ENCODE measurements at regions not wholly inside any gene's neighbourhood (a gene's known extent, or its start where the extent isn't known, plus 50 kb on each side); places are given as distances from the start of the nearest gene placed in this dataset.

- no peak for DNase-seq
Observed at GRCh38 chr5:74421377-74421776, 219.2 kb downstream of the ENC1 start.

- DNase-seq, result no peak
Observed at GRCh38 chr5:74420947-74421346, 219.6 kb downstream of the ENC1 start.

DNA sequence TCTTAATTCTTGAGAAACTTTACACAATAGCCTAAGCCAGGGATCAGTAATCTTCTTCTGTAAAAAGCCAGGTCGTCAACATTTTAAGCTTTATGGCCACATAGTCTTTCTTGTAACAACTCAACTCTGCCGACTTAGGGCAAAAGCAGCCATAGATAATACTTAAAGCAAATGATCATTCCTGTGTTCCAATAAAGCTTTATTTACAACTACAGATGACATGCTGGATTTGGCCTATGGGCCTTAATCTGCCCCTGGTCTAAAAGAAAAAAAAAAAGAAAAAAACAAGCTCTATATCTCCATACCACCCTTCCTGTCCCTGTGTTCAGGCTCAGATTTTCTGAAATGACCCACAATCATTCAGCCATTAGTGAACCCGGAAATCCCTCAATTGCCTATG is 220.3 kb downstream of the ENC1 start:
- DNase-seq, result no peak

GRCh38 chr5:74419468-74419867 is 221.1 kb downstream of the ENC1 start:
- DNase-seq, result no peak

GRCh38 chr5:74418709-74419108 is 221.8 kb downstream of the ENC1 start:
- DNase-seq, result no peak

- DNase-seq, result no peak
Observed at GRCh38 chr5:74418261-74418660, 222.3 kb downstream of the ENC1 start.

- peak; percentile 83 for DNase-seq
Observed at GRCh38 chr5:74415695-74416102, 224.8 kb downstream of the ENC1 start.

GRCh38 chr5:74414228-74414627 is 226.3 kb downstream of the ENC1 start:
- peak; percentile 46 for DNase-seq

DNA sequence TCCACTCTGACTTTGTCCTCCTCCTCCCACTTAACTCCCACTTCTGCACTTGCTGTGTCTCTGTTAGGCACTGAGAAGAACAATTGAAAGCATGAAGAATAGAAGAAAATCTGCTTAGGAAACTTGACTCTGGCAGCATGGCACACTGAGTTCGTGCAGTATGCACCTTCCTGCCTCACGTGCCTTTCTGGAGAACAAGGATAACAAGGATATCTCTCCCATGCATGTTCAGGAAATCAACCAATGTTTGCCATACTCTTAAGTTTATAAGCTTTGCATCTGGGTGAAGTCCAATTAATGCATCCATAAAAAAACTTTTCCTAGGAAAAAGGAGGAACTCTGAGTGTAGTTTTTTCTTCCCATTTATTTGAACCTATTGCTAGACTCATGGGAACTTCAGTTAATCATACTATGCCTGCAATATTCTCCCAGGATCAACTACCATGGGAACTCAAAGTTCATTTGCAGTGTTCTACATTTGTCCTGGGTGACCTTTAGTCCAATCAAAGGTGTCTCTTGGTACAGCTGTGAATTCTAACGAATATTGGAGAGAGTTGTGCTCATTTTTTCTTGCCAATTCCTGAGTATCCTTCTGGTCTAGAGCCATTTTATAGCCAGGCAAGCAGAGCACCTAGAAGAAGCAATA is 227.0 kb downstream of the ENC1 start:
- no peak for DNase-seq

DNA sequence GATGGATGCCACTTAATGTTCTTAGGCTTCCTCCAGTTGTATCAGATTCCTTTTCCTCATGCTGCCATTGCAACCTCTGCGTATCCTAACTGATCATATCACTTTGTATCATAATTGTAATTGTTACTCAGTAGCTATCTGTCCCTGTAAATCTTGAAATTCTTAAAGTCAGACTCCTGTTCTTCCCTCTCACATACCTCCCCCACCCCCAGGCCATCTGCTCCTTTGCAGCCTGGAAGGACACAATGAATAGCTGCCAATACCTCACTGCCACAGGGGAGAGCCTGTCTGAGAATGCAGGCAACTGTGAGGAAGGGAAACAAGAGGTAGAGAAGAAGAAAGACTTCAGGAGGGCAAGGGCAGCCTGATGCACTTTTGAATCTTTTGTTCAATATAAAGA is 228.5 kb downstream of the ENC1 start:
- DNase-seq, result peak; percentile 94

DNA sequence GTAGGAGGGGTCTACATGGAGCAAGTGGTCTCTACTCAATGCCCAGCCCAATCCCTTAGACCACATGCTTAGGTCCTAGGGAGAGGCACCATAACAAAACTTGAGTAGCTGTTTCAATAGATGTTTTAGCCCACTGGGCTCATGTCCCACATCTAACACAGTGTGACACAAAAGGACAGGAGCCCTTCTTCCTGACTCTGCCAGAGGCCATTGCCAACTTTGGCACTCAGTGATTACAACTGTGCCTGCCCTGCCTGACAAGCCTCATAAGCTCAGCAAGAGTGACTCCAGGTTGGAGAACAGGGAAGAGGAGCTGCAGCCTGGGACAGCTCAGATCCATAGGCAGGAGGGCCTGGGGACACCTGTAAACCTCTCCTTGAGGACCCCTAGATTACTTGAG is 230.8 kb downstream of the ENC1 start:
- peak; percentile 61 for DNase-seq

DNA sequence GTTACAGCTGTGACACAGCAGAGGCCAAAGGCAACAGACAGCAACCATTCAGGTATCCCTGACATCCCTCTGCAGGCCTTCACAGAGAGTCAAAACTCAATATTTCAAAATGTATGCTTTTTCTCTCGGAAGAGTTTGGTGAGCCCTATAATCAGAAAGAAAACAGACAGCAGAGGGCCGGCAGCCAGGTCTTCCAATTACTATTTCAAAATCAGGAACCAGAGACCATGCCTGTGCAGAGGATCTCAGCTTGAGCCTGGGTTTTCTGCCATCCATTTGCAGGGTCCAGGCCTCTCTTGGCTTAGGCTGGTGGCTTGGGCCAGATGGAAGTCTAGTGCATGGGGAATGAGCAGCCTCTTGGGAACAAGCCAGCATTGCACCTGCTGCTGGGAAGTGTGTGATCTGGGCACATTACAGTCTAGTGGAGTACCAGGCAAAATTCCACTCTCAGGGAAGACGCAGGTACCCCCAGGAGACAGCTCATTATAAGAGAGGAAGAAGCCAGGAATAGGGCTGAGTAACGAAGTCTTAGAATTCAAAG is 231.3 kb downstream of the ENC1 start:
- peak; percentile 88 for DNase-seq

DNA sequence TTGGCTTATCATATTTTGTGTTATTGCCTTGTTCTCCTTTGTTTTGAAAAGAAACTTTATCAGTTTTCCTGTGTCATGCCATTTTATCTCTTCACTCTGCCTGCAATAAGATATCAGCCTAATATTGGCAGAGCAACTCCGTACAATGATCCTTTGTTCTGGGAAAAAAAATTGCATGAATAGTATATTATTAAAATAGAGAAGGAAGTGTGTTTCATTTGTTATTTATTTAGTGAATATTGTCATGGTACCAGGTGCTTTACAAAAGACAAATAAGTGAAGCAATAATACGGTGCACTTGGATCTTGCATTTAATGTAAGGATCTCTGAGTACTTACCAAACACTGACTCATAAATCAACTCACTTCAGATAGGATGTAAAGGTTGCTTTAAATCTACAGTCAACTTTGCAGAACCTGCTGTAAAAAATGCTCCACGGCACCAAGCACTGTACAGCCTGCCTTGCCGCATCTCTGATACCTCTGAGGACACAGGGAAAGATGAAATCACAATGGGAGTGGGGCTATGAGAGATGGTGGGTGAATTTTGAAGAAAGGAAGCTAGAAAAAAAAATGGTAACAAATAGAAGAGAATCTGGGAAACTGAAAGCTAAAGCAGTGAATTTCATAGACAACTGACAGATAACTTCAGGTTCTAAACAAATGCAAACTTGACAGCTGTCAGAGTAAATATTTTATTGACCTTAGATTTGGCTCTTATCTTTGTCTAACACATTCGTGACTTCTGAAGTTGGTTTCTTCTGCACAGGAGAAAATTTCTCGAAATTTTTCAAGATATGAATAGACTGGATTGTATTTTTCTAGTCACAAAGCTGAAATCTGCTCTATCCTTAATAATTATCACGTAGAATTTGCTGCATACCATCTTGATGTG is 232.1 kb downstream of the ENC1 start:
- peak; percentile 81 for DNase-seq

DNA sequence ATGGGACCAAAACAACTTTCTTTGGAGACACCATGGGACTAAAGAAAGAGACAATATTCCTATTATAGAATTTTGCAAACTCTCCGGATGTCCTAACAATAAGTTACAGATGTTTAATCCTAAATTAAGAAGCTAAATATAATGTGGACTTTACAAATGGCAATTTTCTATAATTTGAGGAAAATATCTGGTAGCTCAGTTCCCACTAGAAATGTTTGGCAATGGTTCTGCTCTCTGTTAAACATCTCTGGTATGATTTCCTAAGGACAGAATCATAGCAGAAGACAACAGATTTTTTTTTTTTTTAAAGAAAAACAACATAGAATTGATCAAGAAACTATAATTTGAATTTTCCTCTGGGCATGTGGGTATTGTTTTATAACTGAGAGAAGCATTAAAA is 232.8 kb downstream of the ENC1 start:
- no peak for DNase-seq

DNA sequence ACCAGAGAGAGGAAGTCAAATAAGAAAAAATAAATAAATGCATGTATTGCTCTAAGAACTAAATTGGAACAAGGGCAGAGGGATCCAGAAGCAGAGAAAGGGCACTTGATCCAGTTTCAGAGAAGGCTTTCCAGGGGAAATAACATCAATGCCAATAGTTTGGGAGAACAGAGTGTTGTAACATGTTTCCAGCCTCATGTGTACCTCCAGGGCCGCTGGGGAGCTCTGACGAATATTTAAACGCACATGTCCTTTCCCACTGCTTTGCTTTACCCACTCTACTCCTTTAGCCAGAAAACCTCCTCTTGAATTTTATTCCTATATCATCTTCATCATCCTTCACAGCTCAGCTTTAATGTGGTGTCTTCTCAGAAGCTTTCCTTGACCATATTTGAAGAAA is 233.7 kb downstream of the ENC1 start:
- no peak for DNase-seq

DNA sequence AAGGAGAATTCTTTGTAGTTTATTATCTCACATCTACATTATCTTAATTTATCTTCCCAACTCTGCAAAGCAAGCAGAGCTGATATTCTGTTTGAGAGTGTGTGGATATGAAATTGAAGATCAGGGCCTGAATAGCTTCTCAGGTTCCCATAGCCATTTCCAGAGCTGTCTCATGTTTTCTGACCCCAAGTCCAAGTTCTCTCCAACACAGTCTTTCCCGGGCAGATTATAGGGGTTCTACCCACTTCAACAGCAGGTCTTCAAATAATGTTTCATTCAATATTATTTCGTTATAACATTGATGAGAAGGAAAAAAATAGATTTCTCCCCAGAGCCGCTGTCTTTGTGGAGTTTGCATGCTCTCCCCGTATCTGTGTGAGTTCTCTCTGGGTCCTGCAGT is 234.9 kb downstream of the ENC1 start:
- DNase-seq, result no peak

- DNase-seq, result peak; percentile 44
Observed at GRCh38 chr5:74404574-74405508, 235.7 kb downstream of the ENC1 start.

DNA sequence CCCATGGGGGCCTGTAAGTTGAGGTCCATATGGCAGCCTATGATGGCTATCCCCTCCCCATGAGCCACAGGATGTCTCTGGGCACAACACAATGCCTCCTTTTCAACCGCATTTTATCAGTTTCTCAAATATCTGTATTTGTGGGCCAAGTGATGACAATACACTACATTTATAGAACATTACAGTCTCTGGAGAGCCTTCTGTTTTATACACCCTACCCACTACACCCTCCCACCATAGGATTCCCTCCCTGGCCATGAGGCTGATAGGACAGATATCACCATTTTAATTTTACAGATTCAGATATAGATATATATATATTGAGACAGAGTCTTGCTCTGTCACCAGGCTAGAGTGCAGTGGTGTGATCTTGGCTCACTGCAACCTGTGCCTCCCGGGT is 236.8 kb downstream of the ENC1 start:
- no peak for DNase-seq

DNA sequence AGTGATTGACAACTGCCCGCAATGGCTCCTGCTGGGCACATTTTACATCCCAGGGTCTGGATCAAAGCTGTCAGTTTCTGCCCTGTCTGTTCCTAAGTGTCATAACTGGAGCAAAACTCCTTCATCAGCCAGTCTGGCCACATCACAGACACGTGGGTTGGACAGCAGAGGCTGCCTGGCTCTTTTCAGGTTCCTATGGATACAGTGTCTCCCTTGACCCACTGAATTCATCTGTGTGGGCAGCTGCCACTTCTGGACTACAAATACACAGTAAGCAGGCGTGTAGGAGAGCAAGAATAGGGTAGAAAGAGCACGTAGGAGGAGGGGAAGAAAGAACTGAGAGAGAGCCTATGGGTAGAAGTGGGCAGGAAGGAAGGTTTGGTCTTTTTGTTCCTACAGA is 238.0 kb downstream of the ENC1 start:
- DNase-seq, result peak; percentile 59

- DNase-seq, result no peak
Observed at GRCh38 chr5:74401946-74402320, 238.6 kb downstream of the ENC1 start.

DNA sequence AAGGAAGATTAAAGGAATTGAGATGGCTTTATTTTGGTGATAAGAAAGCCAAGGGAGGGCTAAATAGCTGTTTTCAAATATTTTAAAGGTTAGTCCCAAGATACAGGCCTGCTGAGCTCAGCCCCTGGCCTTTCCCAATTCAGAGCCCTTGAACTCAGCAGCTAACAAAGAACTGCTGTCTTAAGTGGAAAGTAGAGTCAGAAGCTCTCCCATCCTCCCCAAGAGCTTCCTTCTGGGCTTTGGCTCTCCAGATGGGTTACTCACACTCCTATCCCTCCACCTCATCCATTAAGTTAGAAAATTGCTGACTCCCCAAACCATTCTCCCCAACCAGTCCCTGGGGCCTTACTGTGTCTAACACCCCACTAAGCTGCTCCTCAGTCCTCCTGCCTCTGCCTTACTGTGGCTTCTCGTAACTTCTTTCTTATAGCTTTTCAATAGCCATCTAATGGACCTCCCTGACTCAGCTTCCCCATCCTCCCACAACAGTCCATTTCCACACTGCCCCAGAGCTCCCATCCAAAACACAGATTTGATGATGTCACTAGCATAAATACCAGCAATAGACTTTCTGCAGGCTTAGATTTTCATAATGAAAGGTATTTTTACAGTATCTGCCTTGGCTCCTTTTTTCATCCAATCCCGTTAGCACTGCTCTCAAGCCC is 239.1 kb downstream of the ENC1 start:
- DNase-seq, result no peak

GRCh38 chr5:74400067-74400466 is 240.5 kb downstream of the ENC1 start:
- DNase-seq, result no peak

All from NCI-H69 (cell line).